Stimulated activated CD4-positive, alpha-beta T cell treated with anti-CD3 and anti-CD28 coated beads, Interleukin-1b, Interleukin-23, amount 100 ng/mL, for 48 hours (primary cell): ENCODE measurements at regions not wholly inside any gene's neighbourhood (a gene's known extent, or its start where the extent isn't known, plus 50 kb on each side); places are given as distances from the start of the nearest gene placed in this dataset.
"Not testable (repeated sequence)": the region's sequence is repeated elsewhere in the genome, so short reads cannot be mapped to it uniquely, and the experiment has no call there.

Source experiments
- DNase-seq: peaks from one replicate; pipeline ENCODE4 v3.0.0-alpha.2; 2020

- not testable (repeated sequence) for DNase-seq
Measured at GRCh38 chr2:132332345-132333033, 84.1 kb upstream of the GPR39 start.

GRCh38 chr2:132337135-132337534 lies 79.5 kb upstream of the GPR39 start:
- DNase-seq, result not testable (repeated sequence)

GRCh38 chr2:132337844-132338243 lies 78.8 kb upstream of the GPR39 start:
- DNase-seq, result not testable (repeated sequence)

- DNase-seq, result not testable (repeated sequence)
Measured at GRCh38 chr2:132347041-132347780, 69.4 kb upstream of the GPR39 start.

- not testable (repeated sequence) for DNase-seq
Measured at GRCh38 chr2:132349092-132349687, 67.4 kb upstream of the GPR39 start.

GRCh38 chr2:132351668-132352067 lies 64.9 kb upstream of the GPR39 start:
- DNase-seq, result not testable (repeated sequence)

GRCh38 chr2:132352481-132353001 lies 64.1 kb upstream of the GPR39 start:
- DNase-seq, result not testable (repeated sequence)

GRCh38 chr2:132353380-132353779 lies 63.2 kb upstream of the GPR39 start:
- DNase-seq, result not testable (repeated sequence)

GRCh38 chr2:132360964-132361363 lies 55.6 kb upstream of the GPR39 start:
- not testable (repeated sequence) for DNase-seq

- not testable (repeated sequence) for DNase-seq
Measured at GRCh38 chr2:132361498-132361897, 55.1 kb upstream of the GPR39 start.

GRCh38 chr2:132363352-132363751 lies 53.3 kb upstream of the GPR39 start:
- not testable (repeated sequence) for DNase-seq

GRCh38 chr2:132365963-132366362 lies 50.6 kb upstream of the GPR39 start:
- not testable (repeated sequence) for DNase-seq

- DNase-seq, result no peak
Measured at GRCh38 chr2:132366421-132367180, 50.0 kb upstream of the GPR39 start.
